ENCODE measurements at regions not wholly inside any gene's neighbourhood (a gene's known extent, or its start where the extent isn't known, plus 50 kb on each side); places are given as distances from the start of the nearest gene placed in this dataset.

- Histone ChIP-seq H4K91ac (ENCODE audit: low read depth, low read length, poor library complexity) (no peak overlapping the region), H2AK5ac (ENCODE audit: low read depth, low read length) (no peak overlapping the region), H2BK12ac (ENCODE audit: low read length) (no peak overlapping the region), H3K18ac (ENCODE audit: low read length) (no peak overlapping the region), H3K4me2 (ENCODE audit: insufficient read depth, low read length, poor library complexity, severe bottlenecking) (no peak overlapping the region), H3K9ac (ENCODE audit: low read depth, low read length, poor library complexity) (no peak overlapping the region), H2BK120ac (ENCODE audit: low read depth, low read length) (no peak overlapping the region), H3K4me3 (ENCODE audit: low read length in 2 of 2) (no peak overlapping the region), H4K8ac (ENCODE audit: low read depth, low read length) (no peak overlapping the region), H3K79me1 (ENCODE audit: low read depth, low read length) (no peaks in the 10 kb centered on the region), H3K27me3 (ENCODE audit: control insufficient read depth in 3 of 3, insufficient read depth in 3 of 3, low read depth in 1 of 3, low read length in 3 of 3) (no peaks in the 10 kb centered on the region), H2BK5ac (ENCODE audit: low read length) (no peak overlapping the region), H3K23ac (ENCODE audit: low read depth, low read length, poor library complexity) (no peak overlapping the region), H3K27ac (replicated peaks; ENCODE audit: low read length) (no peak overlapping the region), H3K36me3 (replicated peaks in 1 of 2; ENCODE audit: control insufficient read depth in 2 of 2, insufficient read depth in 2 of 2, low read length in 2 of 2) (no peaks in the 10 kb centered on the region), H3K9me3 (replicated peaks in 1 of 2; ENCODE audit: control insufficient read depth in 2 of 2, insufficient read depth in 1 of 2, low read depth in 1 of 2, low read length in 2 of 2) (no peaks in the 10 kb centered on the region), H2BK15ac (ENCODE audit: low read length) (no peak overlapping the region), H3K4ac (ENCODE audit: low read length) (no peak overlapping the region), H2AFZ (ENCODE audit: low read length) (no peak overlapping the region), H3K4me1 (ENCODE audit: control insufficient read depth in 2 of 2, insufficient read depth in 1 of 2, low read depth in 1 of 2, low read length in 2 of 2) (no peaks in the 10 kb centered on the region), H3K14ac (ENCODE audit: low read length) (no peak overlapping the region)
- DNase-seq (ENCODE audit: low spot score) = no peak
Measured at GRCh38 chrY:16715278-16715677, 1164.7 kb downstream of the CDY2B start.

DNA sequence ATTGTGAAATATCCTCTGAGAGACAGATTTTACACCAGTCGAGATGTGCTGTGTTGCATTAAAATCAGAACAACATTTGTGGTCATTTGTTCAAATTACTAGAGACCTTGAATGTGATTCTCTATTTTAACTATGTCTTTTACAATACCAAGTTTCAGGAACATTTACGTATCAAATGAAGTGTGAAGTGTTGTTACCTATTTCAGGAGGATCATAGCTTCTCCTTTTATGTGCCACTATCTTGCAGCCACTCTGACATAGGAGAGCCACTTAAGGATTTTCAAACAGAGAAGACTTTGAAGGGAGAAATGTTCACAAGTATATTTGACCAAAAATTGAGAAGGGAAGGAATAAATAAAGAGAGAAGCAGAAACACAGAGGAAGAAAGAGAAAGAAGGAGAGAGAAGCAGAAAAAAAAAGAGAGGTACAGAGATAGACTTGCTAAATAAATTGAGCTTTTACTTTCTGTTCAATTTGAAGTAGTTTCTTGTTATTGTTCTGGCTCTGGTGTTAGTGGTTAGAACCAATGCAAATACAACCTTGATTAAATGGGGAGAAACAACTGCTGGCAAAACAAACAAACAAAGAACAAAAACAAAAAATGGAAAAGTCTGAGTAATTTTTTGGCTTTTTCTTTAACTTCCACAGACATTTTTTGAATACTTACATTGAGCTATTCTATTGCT, 1206.8 kb downstream of the CDY2B start:
- Histone ChIP-seq H2AK5ac (ENCODE audit: low read depth, low read length) (no peak overlapping the region), H3K4me3 (ENCODE audit: low read length in 2 of 2) (no peak overlapping the region), H3K23ac (ENCODE audit: low read depth, low read length, poor library complexity) (no peak overlapping the region), H3K9ac (ENCODE audit: low read depth, low read length, poor library complexity) (no peak overlapping the region), H2BK12ac (ENCODE audit: low read length) (no peak overlapping the region), H3K14ac (ENCODE audit: low read length) (no peak overlapping the region), H3K9me3 (replicated peaks in 1 of 2; ENCODE audit: control insufficient read depth in 2 of 2, insufficient read depth in 1 of 2, low read depth in 1 of 2, low read length in 2 of 2) (no peaks in the 10 kb centered on the region), H3K4ac (ENCODE audit: low read length) (no peak overlapping the region), H3K27ac (replicated peaks; ENCODE audit: low read length) (no peak overlapping the region), H2BK5ac (ENCODE audit: low read length) (no peak overlapping the region), H2AFZ (ENCODE audit: low read length) (no peak overlapping the region), H3K36me3 (replicated peaks in 1 of 2; ENCODE audit: control insufficient read depth in 2 of 2, insufficient read depth in 2 of 2, low read length in 2 of 2) (no peaks in the 10 kb centered on the region), H3K18ac (ENCODE audit: low read length) (no peak overlapping the region), H2BK15ac (ENCODE audit: low read length) (no peak overlapping the region), H2BK120ac (ENCODE audit: low read depth, low read length) (no peak overlapping the region), H3K4me1 (ENCODE audit: control insufficient read depth in 2 of 2, insufficient read depth in 1 of 2, low read depth in 1 of 2, low read length in 2 of 2) (no peaks in the 10 kb centered on the region), H3K79me1 (ENCODE audit: low read depth, low read length) (no peaks in the 10 kb centered on the region), H3K4me2 (ENCODE audit: insufficient read depth, low read length, poor library complexity, severe bottlenecking) (no peak overlapping the region), H4K91ac (ENCODE audit: low read depth, low read length, poor library complexity) (no peak overlapping the region), H3K27me3 (ENCODE audit: control insufficient read depth in 3 of 3, insufficient read depth in 3 of 3, low read depth in 1 of 3, low read length in 3 of 3) (no peaks in the 10 kb centered on the region), H4K8ac (ENCODE audit: low read depth, low read length) (no peak overlapping the region)
- DNase-seq (ENCODE audit: low spot score) = no peak
- WGBS, 2 donors (ENCODE audit: extremely low coverage in 2 of 2, insufficient read length in 2 of 2, insufficient replicate concordance in 1 of 2) = no CpG with 5 or more reads among the region's 2 CpGs

GRCh38 chrY:16668402-16668801, 1211.6 kb downstream of the CDY2B start:
- Histone ChIP-seq H2AFZ (ENCODE audit: low read length) (no peak overlapping the region), H3K4ac (ENCODE audit: low read length) (no peak overlapping the region), H3K14ac (ENCODE audit: low read length) (no peak overlapping the region), H2BK120ac (ENCODE audit: low read depth, low read length) (no peak overlapping the region), H3K4me3 (ENCODE audit: low read length in 2 of 2) (no peak overlapping the region), H3K27me3 (ENCODE audit: control insufficient read depth in 3 of 3, insufficient read depth in 3 of 3, low read depth in 1 of 3, low read length in 3 of 3) (no peaks in the 10 kb centered on the region), H3K36me3 (replicated peaks in 1 of 2; ENCODE audit: control insufficient read depth in 2 of 2, insufficient read depth in 2 of 2, low read length in 2 of 2) (no peaks in the 10 kb centered on the region), H3K4me1 (ENCODE audit: control insufficient read depth in 2 of 2, insufficient read depth in 1 of 2, low read depth in 1 of 2, low read length in 2 of 2) (no peaks in the 10 kb centered on the region), H2BK12ac (ENCODE audit: low read length) (no peak overlapping the region), H3K4me2 (ENCODE audit: insufficient read depth, low read length, poor library complexity, severe bottlenecking) (no peak overlapping the region), H3K27ac (replicated peaks; ENCODE audit: low read length) (no peak overlapping the region), H2BK15ac (ENCODE audit: low read length) (no peak overlapping the region), H3K18ac (ENCODE audit: low read length) (no peak overlapping the region), H3K9ac (ENCODE audit: low read depth, low read length, poor library complexity) (no peak overlapping the region), H3K79me1 (ENCODE audit: low read depth, low read length) (no peaks in the 10 kb centered on the region), H4K8ac (ENCODE audit: low read depth, low read length) (no peak overlapping the region), H2BK5ac (ENCODE audit: low read length) (no peak overlapping the region), H3K23ac (ENCODE audit: low read depth, low read length, poor library complexity) (no peak overlapping the region), H4K91ac (ENCODE audit: low read depth, low read length, poor library complexity) (no peak overlapping the region), H2AK5ac (ENCODE audit: low read depth, low read length) (no peak overlapping the region), H3K9me3 (replicated peaks in 1 of 2; ENCODE audit: control insufficient read depth in 2 of 2, insufficient read depth in 1 of 2, low read depth in 1 of 2, low read length in 2 of 2) (no peaks in the 10 kb centered on the region)
- no CpG with 5 or more reads among the region's 1 CpG for WGBS, 2 donors (ENCODE audit: extremely low coverage in 2 of 2, insufficient read length in 2 of 2, insufficient replicate concordance in 1 of 2)
- no peak for DNase-seq (ENCODE audit: low spot score)

- no peak overlapping the region for H3K14ac ChIP-seq (ENCODE audit: low read length)
- H4K91ac ChIP-seq (ENCODE audit: low read depth, low read length, poor library complexity) = no peak overlapping the region
- no CpG with 5 or more reads among the region's 2 CpGs for WGBS, 2 donors (ENCODE audit: extremely low coverage in 2 of 2, insufficient read length in 2 of 2, insufficient replicate concordance in 1 of 2)
- no peaks in the 10 kb centered on the region for H3K9me3 ChIP-seq (replicated peaks in 1 of 2; ENCODE audit: control insufficient read depth in 2 of 2, insufficient read depth in 1 of 2, low read depth in 1 of 2, low read length in 2 of 2)
- H2BK5ac ChIP-seq (ENCODE audit: low read length) = no peak overlapping the region
- no peak overlapping the region for H2BK120ac ChIP-seq (ENCODE audit: low read depth, low read length)
- no peak for DNase-seq (ENCODE audit: low spot score)
- no peak overlapping the region for H2BK12ac ChIP-seq (ENCODE audit: low read length)
- no peak overlapping the region for H3K9ac ChIP-seq (ENCODE audit: low read depth, low read length, poor library complexity)
- no peak overlapping the region for H3K18ac ChIP-seq (ENCODE audit: low read length)
- no peaks in the 10 kb centered on the region for H3K36me3 ChIP-seq (replicated peaks in 1 of 2; ENCODE audit: control insufficient read depth in 2 of 2, insufficient read depth in 2 of 2, low read length in 2 of 2)
- no peaks in the 10 kb centered on the region for H3K4me1 ChIP-seq (ENCODE audit: control insufficient read depth in 2 of 2, insufficient read depth in 1 of 2, low read depth in 1 of 2, low read length in 2 of 2)
- no peaks in the 10 kb centered on the region for H3K79me1 ChIP-seq (ENCODE audit: low read depth, low read length)
- no peak overlapping the region for H2AK5ac ChIP-seq (ENCODE audit: low read depth, low read length)
- H2AFZ ChIP-seq (ENCODE audit: low read length) = no peak overlapping the region
- H2BK15ac ChIP-seq (ENCODE audit: low read length) = no peak overlapping the region
- no peaks in the 10 kb centered on the region for H3K27me3 ChIP-seq (ENCODE audit: control insufficient read depth in 3 of 3, insufficient read depth in 3 of 3, low read depth in 1 of 3, low read length in 3 of 3)
- no peak overlapping the region for H3K4me3 ChIP-seq (ENCODE audit: low read length in 2 of 2)
- H3K4me2 ChIP-seq (ENCODE audit: insufficient read depth, low read length, poor library complexity, severe bottlenecking) = no peak overlapping the region
- H4K8ac ChIP-seq (ENCODE audit: low read depth, low read length) = no peak overlapping the region
- no peak overlapping the region for H3K27ac ChIP-seq (replicated peaks; ENCODE audit: low read length)
- H3K23ac ChIP-seq (ENCODE audit: low read depth, low read length, poor library complexity) = no peak overlapping the region
- H3K4ac ChIP-seq (ENCODE audit: low read length) = no peak overlapping the region
Measured at GRCh38 chrY:16662741-16663140, 1217.3 kb downstream of the CDY2B start.

Data from neuronal stem cell (in vitro differentiated cells).